ENCODE measurements at regions not wholly inside any gene's neighbourhood (a gene's known extent, or its start where the extent isn't known, plus 50 kb on each side); places are given as distances from the start of the nearest gene placed in this dataset.

DNA sequence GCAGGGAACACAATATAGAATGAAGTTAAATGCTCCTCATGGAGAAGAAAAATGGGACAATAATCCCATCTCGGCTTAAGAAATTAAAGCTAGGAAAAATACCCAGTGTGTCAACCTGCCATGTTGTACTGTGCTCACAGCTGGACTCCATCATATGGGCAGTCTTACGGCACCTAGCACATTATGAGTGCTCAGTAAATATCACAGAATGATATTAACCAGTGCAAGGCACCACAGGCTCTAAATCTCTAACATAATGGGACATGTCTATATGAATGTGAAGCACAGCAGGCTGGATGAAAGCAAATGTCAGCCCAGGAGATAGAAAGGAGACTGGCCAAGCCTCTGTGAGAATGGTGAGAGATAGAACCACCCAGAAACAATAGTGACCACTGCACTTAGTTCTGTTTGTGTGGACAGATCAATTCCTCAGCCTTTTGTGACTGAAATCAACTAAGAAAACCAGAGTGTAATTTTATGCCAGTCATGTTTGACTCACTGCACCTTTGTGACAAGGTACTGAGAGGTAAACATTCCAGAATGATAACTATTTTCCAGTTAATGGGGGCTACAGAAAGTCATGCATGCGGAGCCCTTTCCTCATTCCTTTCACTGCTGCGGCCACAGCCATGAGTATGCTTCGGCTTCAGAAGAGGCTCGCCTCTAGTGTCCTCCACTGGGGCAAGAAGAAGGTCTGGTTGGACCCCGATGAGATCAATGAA lies 140.4 kb upstream of the CDH6 start:
- no peak for DNase-seq (ENCODE audit: low spot score)
- H3K27me3 ChIP-seq = no peaks in the 10 kb centered on the region
- no peak overlapping the region for H3K27ac ChIP-seq
- H3K36me3 ChIP-seq = no peaks in the 10 kb centered on the region
- no peak for TF ChIP-seq CTCF (IDR thresholded peaks at IDR 0.05)
- H3K4me1 ChIP-seq = no peaks in the 10 kb centered on the region
- no peak overlapping the region for H3K4me3 ChIP-seq
- H3K9me3 ChIP-seq = no peaks in the 10 kb centered on the region

DNA sequence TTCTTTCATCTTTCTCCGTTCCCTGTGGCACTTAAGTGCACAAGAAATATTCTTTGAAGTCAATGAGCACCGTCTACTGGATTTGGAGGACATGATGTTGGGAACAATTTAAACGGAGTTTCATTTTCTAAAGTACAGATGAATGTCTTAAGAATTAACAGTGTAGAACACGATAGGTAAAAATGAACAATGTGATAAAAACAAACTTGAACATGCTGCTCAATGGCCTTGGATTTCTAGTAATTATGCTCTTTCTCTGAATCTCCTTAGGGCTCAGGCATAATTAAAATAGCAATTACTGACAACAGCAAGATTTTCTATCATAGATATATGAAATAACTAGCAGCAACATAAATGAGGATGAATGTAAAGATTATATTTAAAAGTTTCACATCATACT lies 142.2 kb upstream of the CDH6 start:
- Histone ChIP-seq H3K4me1 (no peaks in the 10 kb centered on the region), H3K27ac (no peak overlapping the region), H3K27me3 (no peaks in the 10 kb centered on the region), H3K36me3 (no peaks in the 10 kb centered on the region), H3K9me3 (no peaks in the 10 kb centered on the region), H3K4me3 (no peak overlapping the region)
- DNase-seq (ENCODE audit: low spot score) = no peak
- TF ChIP-seq CTCF (IDR thresholded peaks at IDR 0.05) = no peak

- no peaks in the 10 kb centered on the region for H3K27me3 ChIP-seq
- no peaks in the 10 kb centered on the region for H3K9me3 ChIP-seq
- H3K4me3 ChIP-seq = no peak overlapping the region
- DNase-seq (ENCODE audit: low spot score) = no peak
- no peaks in the 10 kb centered on the region for H3K4me1 ChIP-seq
- H3K36me3 ChIP-seq = no peaks in the 10 kb centered on the region
- H3K27ac ChIP-seq = no peak overlapping the region
- no peak for TF ChIP-seq CTCF (IDR thresholded peaks at IDR 0.05)
These were observed 143.4 kb upstream of the CDH6 start for GRCh38 chr5:31049936-31050704.

DNA sequence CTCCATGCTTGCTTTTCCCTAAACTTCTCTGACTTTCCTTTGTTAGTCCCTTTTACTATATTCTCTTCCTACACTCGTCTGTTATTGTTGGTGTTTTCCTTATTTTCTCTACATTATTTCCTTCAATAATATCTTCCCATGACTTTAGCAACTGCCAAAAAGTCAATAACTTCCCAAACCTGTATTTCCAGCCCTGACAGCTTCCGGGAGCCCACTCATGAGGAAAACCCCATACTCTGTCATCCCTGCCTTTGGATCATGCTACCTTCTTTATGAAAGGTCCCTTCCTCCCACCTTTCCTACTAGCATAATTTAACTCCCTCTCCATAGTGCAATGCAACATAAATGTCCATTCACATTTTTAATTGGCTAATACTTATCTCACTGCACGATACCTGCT lies 144.0 kb upstream of the CDH6 start:
- H3K27me3 ChIP-seq = no peaks in the 10 kb centered on the region
- no peak overlapping the region for H3K27ac ChIP-seq
- no peaks in the 10 kb centered on the region for H3K4me1 ChIP-seq
- no peak for DNase-seq (ENCODE audit: low spot score)
- TF ChIP-seq CTCF (IDR thresholded peaks at IDR 0.05) = no peak
- H3K9me3 ChIP-seq = no peaks in the 10 kb centered on the region
- no peak overlapping the region for H3K4me3 ChIP-seq
- no peaks in the 10 kb centered on the region for H3K36me3 ChIP-seq

DNA sequence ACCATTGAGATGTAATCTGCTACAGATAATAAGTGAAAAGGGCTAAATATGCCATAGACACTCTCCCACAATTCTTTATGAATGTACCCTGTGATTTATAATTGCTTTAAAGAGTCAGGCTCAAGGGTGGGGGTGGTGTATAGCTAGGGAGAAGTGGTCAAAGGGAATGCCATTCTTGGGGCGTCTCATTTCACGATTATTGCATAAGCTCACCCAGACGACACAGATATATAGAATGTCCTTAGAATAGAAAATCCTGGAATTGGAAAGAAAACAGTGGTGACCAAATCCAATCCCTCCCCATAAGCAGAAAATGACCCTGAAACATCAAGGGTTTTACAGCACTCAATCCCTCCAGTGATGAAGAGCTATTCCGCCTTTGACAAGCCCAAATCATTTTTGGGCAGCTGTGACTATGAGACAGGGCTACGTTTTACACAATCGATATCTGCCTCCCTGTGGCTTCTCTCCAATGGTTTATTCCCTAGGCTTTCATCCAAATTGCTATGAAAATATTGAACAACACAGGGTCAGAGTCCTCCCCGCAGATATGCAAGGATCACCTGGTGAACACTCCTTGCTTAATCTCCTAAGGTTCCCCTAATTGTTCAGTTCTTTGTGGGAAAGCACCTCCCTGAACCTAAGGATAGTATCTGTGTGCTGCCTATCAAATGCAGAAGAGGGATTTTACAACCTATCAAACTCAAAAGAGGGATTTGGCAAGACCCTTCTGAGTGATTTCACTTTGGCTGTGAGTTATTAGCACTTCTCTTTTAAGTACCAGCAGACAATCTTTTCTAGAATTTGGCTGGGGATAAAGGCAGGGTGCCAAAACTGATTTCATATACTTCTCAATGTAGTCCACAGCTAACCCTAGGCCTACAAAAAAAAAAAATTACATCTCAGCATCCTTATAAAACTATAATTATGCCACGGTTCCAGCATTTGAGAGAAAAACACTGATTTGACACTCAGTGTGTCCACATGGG lies 144.9 kb upstream of the CDH6 start:
- DNase-seq (ENCODE audit: low spot score) = no peak
- TF ChIP-seq CTCF (IDR thresholded peaks at IDR 0.05) = no peak
- Histone ChIP-seq H3K4me3 (no peak overlapping the region), H3K4me1 (no peaks in the 10 kb centered on the region), H3K9me3 (no peaks in the 10 kb centered on the region), H3K36me3 (no peaks in the 10 kb centered on the region), H3K27ac (no peak overlapping the region), H3K27me3 (no peaks in the 10 kb centered on the region)
